Suppressor macrophage treated with lipopolysaccharide for 1 hour (primary cell): ENCODE measurements at regions not wholly inside any gene's neighbourhood (a gene's known extent, or its start where the extent isn't known, plus 50 kb on each side); places are given as distances from the start of the nearest gene placed in this dataset.
"Not testable (repeated sequence)": the region's sequence is repeated elsewhere in the genome, so short reads cannot be mapped to it uniquely, and the experiment has no call there.

Experiments
- DNase-seq, 3 donors: peaks; one replicate each; pipeline ENCODE4 v3.0.0-alpha.2; 2020 to 2022

GRCh38 chr4:19123681-19124080 is 1102.1 kb upstream of the LCORL start:
- DNase-seq = no peak

GRCh38 chr4:19119904-19120560 is 1098.5 kb upstream of the LCORL start:
- DNase-seq = no peak

GRCh38 chr4:19117022-19117421 is 1095.5 kb upstream of the LCORL start:
- no peak for DNase-seq

GRCh38 chr4:19104176-19104575 is 1082.6 kb upstream of the LCORL start:
- no peak for DNase-seq

- DNase-seq = no peak
Measured at GRCh38 chr4:19095491-19096046, 1074.0 kb upstream of the LCORL start.

GRCh38 chr4:19093951-19094350 is 1072.4 kb upstream of the LCORL start:
- DNase-seq = no peak

- no peak for DNase-seq
Measured at GRCh38 chr4:19092797-19093196, 1071.2 kb upstream of the LCORL start.

- DNase-seq = no peak
Measured at GRCh38 chr4:19074036-19074435, 1052.5 kb upstream of the LCORL start.

GRCh38 chr4:19063662-19064061 is 1042.1 kb upstream of the LCORL start:
- DNase-seq = no peak

GRCh38 chr4:19054916-19055315 is 1033.4 kb upstream of the LCORL start:
- no peak for DNase-seq

GRCh38 chr4:19051831-19052230 is 1030.3 kb upstream of the LCORL start:
- DNase-seq = no peak

GRCh38 chr4:19047279-19047880 is 1025.8 kb upstream of the LCORL start:
- DNase-seq = no peak

- no peak for DNase-seq
Measured at GRCh38 chr4:19039816-19040215, 1018.3 kb upstream of the LCORL start.

GRCh38 chr4:19038231-19038630 is 1016.7 kb upstream of the LCORL start:
- DNase-seq = no peak

- DNase-seq = no peak
Measured at GRCh38 chr4:19033816-19034733, 1012.5 kb upstream of the LCORL start.

GRCh38 chr4:19030536-19030935 is 1009.0 kb upstream of the LCORL start:
- no peak for DNase-seq

GRCh38 chr4:19030048-19030447 is 1008.5 kb upstream of the LCORL start:
- DNase-seq = no peak

GRCh38 chr4:19026281-19026680 is 1004.7 kb upstream of the LCORL start:
- no peak for DNase-seq

GRCh38 chr4:19025031-19025430 is 1003.5 kb upstream of the LCORL start:
- no peak for DNase-seq

GRCh38 chr4:19024047-19024446 is 1002.5 kb upstream of the LCORL start:
- DNase-seq = no peak

- no peak for DNase-seq
Measured at GRCh38 chr4:19021617-19022016, 1000.1 kb upstream of the LCORL start.

- DNase-seq = not testable (repeated sequence)
Measured at GRCh38 chr4:19016550-19016949, 995.0 kb upstream of the LCORL start.

GRCh38 chr4:19014594-19014993 is 993.0 kb upstream of the LCORL start:
- DNase-seq = no peak

GRCh38 chr4:19010761-19011160 is 989.2 kb upstream of the LCORL start:
- no peak for DNase-seq
